CD8-positive, alpha-beta memory T cell (primary cell): ENCODE measurements at regions not wholly inside any gene's neighbourhood (a gene's known extent, or its start where the extent isn't known, plus 50 kb on each side); places are given as distances from the start of the nearest gene placed in this dataset.
"Not testable (repeated sequence)": the region's sequence is repeated elsewhere in the genome, so short reads cannot be mapped to it uniquely, and the experiment has no call there.

Source experiments
- CTCF ChIA-PET: fragments of 350-600 bp; sonication (Branson Sonifier 250); formaldehyde crosslinking; loops from one replicate; lab custom pipeline; 2021; ENCODE audit warnings: antibody characterized with exemption; lab: Charles Lee
- POLR2A ChIA-PET: fragments of 350-600 bp; sonication (Branson Sonifier 250); formaldehyde crosslinking; loops from one replicate; lab custom pipeline; 2021; ENCODE audit warnings: antibody characterized with exemption; lab: Charles Lee
- DNase-seq, 5 donors: peaks; one replicate each; pipeline versions ENCODE4 v3.0.0 to v3.0.0-alpha.2; 2020 to 2022; ENCODE audit warnings: mixed read lengths in 1 of 5
- H3K27ac ChIP-seq: one replicate; pipeline ENCODE4 v1.7.0; 2013; ENCODE audit warnings: low read depth, mild to moderate bottlenecking, low read length, moderate library complexity
- H3K27me3 ChIP-seq: 2 replicates; pipeline ENCODE4 v1.7.0; 2013; ENCODE audit warnings: low read length, mild to moderate bottlenecking; ENCODE audit not compliant: insufficient read depth, poor library complexity, severe bottlenecking
- H3K36me3 ChIP-seq: 2 replicates; pipeline ENCODE4 v1.7.0; 2013; ENCODE audit warnings: mild to moderate bottlenecking, low read length, moderate library complexity; ENCODE audit not compliant: insufficient read depth
- H3K4me1 ChIP-seq: 2 replicates; pipeline ENCODE4 v1.7.0; 2013; ENCODE audit warnings: mild to moderate bottlenecking, low read length, moderate library complexity; ENCODE audit not compliant: insufficient read depth
- H3K4me3 ChIP-seq: 2 replicates; pipeline ENCODE4 v1.7.0; 2013; ENCODE audit warnings: mild to moderate bottlenecking, low read length
- H3K9me3 ChIP-seq: 2 replicates; pipeline ENCODE4 v1.7.0; 2013; ENCODE audit warnings: mild to moderate bottlenecking, low read length
- H3K27ac Mint-ChIP-seq, 8 donors: one replicate each; pipeline ENCODE4 v1.8.0; 2020 to 2021; ENCODE audit warnings: mixed read lengths in 8 of 8, mild to moderate bottlenecking in 6 of 8, inconsistent platforms in 3 of 8, moderate library complexity in 3 of 8
- H3K27me3 Mint-ChIP-seq, 2 donors: one replicate each; pipeline ENCODE4 v1.8.0; 2020 to 2021; ENCODE audit warnings: mixed read lengths in 2 of 2, mild to moderate bottlenecking in 1 of 2, moderate library complexity in 1 of 2
- H3K36me3 Mint-ChIP-seq, 3 donors: one replicate each; pipeline ENCODE4 v1.8.0; 2020 to 2021; ENCODE audit warnings: mixed read lengths in 3 of 3, inconsistent platforms in 1 of 3, mild to moderate bottlenecking in 1 of 3
- H3K4me1 Mint-ChIP-seq, 3 donors: one replicate each; pipeline ENCODE4 v1.8.0; 2020 to 2021; ENCODE audit warnings: mixed read lengths in 3 of 3, inconsistent platforms in 1 of 3, mild to moderate bottlenecking in 1 of 3
- H3K4me3 Mint-ChIP-seq, 7 donors: one replicate each; pipeline ENCODE4 v1.8.0; 2020 to 2021; ENCODE audit warnings: mixed read lengths in 7 of 7, mild to moderate bottlenecking in 6 of 7, moderate library complexity in 4 of 7, inconsistent platforms in 2 of 7
- H3K9me3 Mint-ChIP-seq, 5 donors: one replicate each; pipeline ENCODE4 v1.8.0; 2020 to 2022; ENCODE audit warnings: mixed read lengths in 5 of 5, mild to moderate bottlenecking in 3 of 5, moderate library complexity in 2 of 5, inconsistent platforms in 1 of 5

GRCh38 chr5:126000507-126000906, 422.7 kb upstream of the GRAMD2B start:
- Mint-ChIP-seq H3K27me3 (no peaks in the 10 kb centered on the region), H3K4me1 (no peaks in the 10 kb centered on the region), H3K4me3 (no peak overlapping the region), H3K9me3 (peaks cover 0 to 11% (median 10%) of the 10 kb centered on the region in 5 donors), H3K36me3 (no peaks in the 10 kb centered on the region), H3K27ac (no peak overlapping the region)
- DNase-seq, result no peak
- no peak overlapping the region for H3K27ac ChIP-seq
- CTCF ChIA-PET, result no interaction called here
- POLR2A ChIA-PET, result no interaction called here
- no peak overlapping the region for H3K4me3 ChIP-seq
- no peaks in the 10 kb centered on the region for H3K27me3 ChIP-seq
- no peaks in the 10 kb centered on the region for H3K4me1 ChIP-seq
- H3K36me3 ChIP-seq, result no peaks in the 10 kb centered on the region
- H3K9me3 ChIP-seq, result no peaks in the 10 kb centered on the region

- Histone ChIP-seq H3K27me3 (no peaks in the 10 kb centered on the region), H3K4me1 (no peaks in the 10 kb centered on the region), H3K4me3 (no peak overlapping the region), H3K36me3 (no peaks in the 10 kb centered on the region), H3K27ac (no peak overlapping the region), H3K9me3 (no peaks in the 10 kb centered on the region)
- no peaks in the 10 kb centered on the region for H3K4me1 Mint-ChIP-seq
- CTCF ChIA-PET, result no interaction called here
- POLR2A ChIA-PET, result no interaction called here
- no peaks in the 10 kb centered on the region for H3K27me3 Mint-ChIP-seq
- H3K36me3 Mint-ChIP-seq, result no peaks in the 10 kb centered on the region
- no peak overlapping the region for H3K4me3 Mint-ChIP-seq
- DNase-seq, result no peak
- H3K9me3 Mint-ChIP-seq, result peaks cover 0 to 9% (median 6%) of the 10 kb centered on the region in 5 donors
- no peak overlapping the region for H3K27ac Mint-ChIP-seq
Observed at GRCh38 chr5:126002222-126002897, 420.8 kb upstream of the GRAMD2B start.

- H3K27ac Mint-ChIP-seq, result no peak overlapping the region
- ChIA-PET POLR2A (no interaction called here), CTCF (no interaction called here)
Observed at GRCh38 chr5:126003309-126003708, 419.9 kb upstream of the GRAMD2B start.

GRCh38 chr5:126004636-126005035, 418.6 kb upstream of the GRAMD2B start:
- no peak overlapping the region for H3K27ac ChIP-seq
- no peaks in the 10 kb centered on the region for H3K36me3 Mint-ChIP-seq
- no peak overlapping the region for H3K4me3 ChIP-seq
- peaks cover 0 to 2% (median 2%) of the 10 kb centered on the region in 5 donors for H3K9me3 Mint-ChIP-seq
- H3K27ac Mint-ChIP-seq, result no peak overlapping the region
- H3K36me3 ChIP-seq, result no peaks in the 10 kb centered on the region
- no peaks in the 10 kb centered on the region for H3K4me1 Mint-ChIP-seq
- POLR2A ChIA-PET, result no interaction called here
- CTCF ChIA-PET, result no interaction called here
- H3K9me3 ChIP-seq, result no peaks in the 10 kb centered on the region
- peaks cover 0 to 2% of the 10 kb centered on the region in 2 donors for H3K27me3 Mint-ChIP-seq
- no peaks in the 10 kb centered on the region for H3K27me3 ChIP-seq
- H3K4me3 Mint-ChIP-seq, result no peak overlapping the region
- no peaks in the 10 kb centered on the region for H3K4me1 ChIP-seq
- DNase-seq, result no peak

More at GRCh38 chr5:126003309-126003708, 419.9 kb upstream of the GRAMD2B start:
- Mint-ChIP-seq H3K9me3 (peaks cover 0 to 5% (median 5%) of the 10 kb centered on the region in 5 donors), H3K4me3 (no peak overlapping the region), H3K4me1 (no peaks in the 10 kb centered on the region), H3K27me3 (no peaks in the 10 kb centered on the region), H3K36me3 (no peaks in the 10 kb centered on the region)
- Histone ChIP-seq H3K36me3 (no peaks in the 10 kb centered on the region), H3K27me3 (no peaks in the 10 kb centered on the region), H3K27ac (no peak overlapping the region), H3K4me3 (no peak overlapping the region), H3K4me1 (no peaks in the 10 kb centered on the region), H3K9me3 (no peaks in the 10 kb centered on the region)
- no peak for DNase-seq

GRCh38 chr5:126007841-126008240, 415.4 kb upstream of the GRAMD2B start:
- Mint-ChIP-seq H3K4me3 (no peak overlapping the region), H3K27me3 (peaks cover 0 to 2% of the 10 kb centered on the region in 2 donors), H3K4me1 (no peaks in the 10 kb centered on the region), H3K27ac (no peak overlapping the region), H3K9me3 (peaks cover 0 to 3% (median 2%) of the 10 kb centered on the region in 5 donors), H3K36me3 (no peaks in the 10 kb centered on the region)
- no peak overlapping the region for H3K27ac ChIP-seq
- H3K27me3 ChIP-seq, result no peaks in the 10 kb centered on the region
- ChIA-PET POLR2A (no interaction called here), CTCF (no interaction called here)
- H3K4me1 ChIP-seq, result no peaks in the 10 kb centered on the region
- DNase-seq, result no peak
- no peak overlapping the region for H3K4me3 ChIP-seq
- no peaks in the 10 kb centered on the region for H3K36me3 ChIP-seq
- no peaks in the 10 kb centered on the region for H3K9me3 ChIP-seq

GRCh38 chr5:126009566-126009965, 413.6 kb upstream of the GRAMD2B start:
- Mint-ChIP-seq H3K4me3 (no peak overlapping the region), H3K36me3 (no peaks in the 10 kb centered on the region)

GRCh38 chr5:126011526-126011925, 411.7 kb upstream of the GRAMD2B start:
- CTCF ChIA-PET, POLR2A ChIA-PET, H3K27me3 Mint-ChIP-seq, H3K36me3 ChIP-seq, H3K4me3 Mint-ChIP-seq, H3K27me3 ChIP-seq, H3K4me3 ChIP-seq, H3K27ac Mint-ChIP-seq, H3K9me3 ChIP-seq, H3K36me3 Mint-ChIP-seq, DNase-seq, H3K4me1 Mint-ChIP-seq, H3K4me1 ChIP-seq, H3K27ac ChIP-seq: not testable (repeated sequence)
- peaks cover 2 to 14% (median 5%) of the 10 kb centered on the region in 5 donors for H3K9me3 Mint-ChIP-seq

More at GRCh38 chr5:126009566-126009965, 413.6 kb upstream of the GRAMD2B start:
- ChIA-PET CTCF (no interaction called here), POLR2A (no interaction called here)
- Mint-ChIP-seq H3K27me3 (peaks cover 0 to 2% of the 10 kb centered on the region in 2 donors), H3K4me1 (no peaks in the 10 kb centered on the region), H3K9me3 (peaks cover 2 to 14% (median 6%) of the 10 kb centered on the region in 5 donors), H3K27ac (no peak overlapping the region)
- no peak overlapping the region for H3K4me3 ChIP-seq
- H3K27me3 ChIP-seq, result no peaks in the 10 kb centered on the region
- no peak overlapping the region for H3K27ac ChIP-seq
- no peaks in the 10 kb centered on the region for H3K36me3 ChIP-seq
- no peaks in the 10 kb centered on the region for H3K9me3 ChIP-seq
- no peak for DNase-seq
- H3K4me1 ChIP-seq, result no peaks in the 10 kb centered on the region

GRCh38 chr5:126014676-126015075, 408.5 kb upstream of the GRAMD2B start:
- Mint-ChIP-seq H3K27me3 (no peaks in the 10 kb centered on the region), H3K27ac (no peak overlapping the region), H3K4me3 (no peak overlapping the region), H3K4me1 (no peaks in the 10 kb centered on the region), H3K9me3 (peaks cover 0 to 14% (median 5%) of the 10 kb centered on the region in 5 donors), H3K36me3 (no peaks in the 10 kb centered on the region)
- Histone ChIP-seq H3K4me3 (no peak overlapping the region), H3K27ac (no peak overlapping the region), H3K27me3 (no peaks in the 10 kb centered on the region), H3K9me3 (no peaks in the 10 kb centered on the region), H3K36me3 (no peaks in the 10 kb centered on the region), H3K4me1 (no peaks in the 10 kb centered on the region)
- no peak for DNase-seq
- ChIA-PET POLR2A (no interaction called here), CTCF (no interaction called here)
